HEK293T (cell line): ENCODE measurements at regions not wholly inside any gene's neighbourhood (a gene's known extent, or its start where the extent isn't known, plus 50 kb on each side); places are given as distances from the start of the nearest gene placed in this dataset.

Source experiments
- CTCF ChIA-PET: fragments of 350-600 bp; formaldehyde crosslinking; extraction: SDS; loops from one replicate; lab custom pipeline; 2021; ENCODE audit warnings: antibody characterized with exemption, inconsistent platforms; lab: Yijun Ruan, JAX
- POLR2A ChIA-PET: fragments of 350-600 bp; formaldehyde crosslinking; extraction: SDS; loops from one replicate; lab custom pipeline; 2020; ENCODE audit warnings: antibody characterized with exemption, inconsistent platforms; lab: Yijun Ruan, JAX
- DNase-seq: peaks from one replicate; pipeline ENCODE4 v3.0.0; 2012; ENCODE audit warnings: mixed read lengths; ENCODE audit errors: extremely low spot score
- ARNT ChIP-seq: fragments of 450-650 bp; IDR thresholded peaks from 2 replicates; pipeline ENCODE4 v1.6.1; 2017; ENCODE audit warnings: mild to moderate bottlenecking
- BHLHE40 ChIP-seq: fragments of 450-650 bp; IDR thresholded peaks from 2 replicates; pipeline ENCODE4 v1.6.1; 2016; ENCODE audit warnings: mild to moderate bottlenecking, moderate library complexity, borderline replicate concordance
- CTBP1 ChIP-seq: fragments of 450-650 bp; IDR thresholded peaks from 2 replicates; pipeline ENCODE4 v1.6.1; 2016; ENCODE audit warnings: borderline replicate concordance
- ELF4 ChIP-seq: fragments of 450-650 bp; IDR thresholded peaks from 2 replicates; pipeline ENCODE4 v1.6.1; 2017; ENCODE audit warnings: antibody characterized with exemption
- FOXA1 ChIP-seq: fragments of 450-650 bp; IDR thresholded peaks from 2 replicates; pipeline ENCODE4 v1.6.1; 2016; ENCODE audit warnings: mild to moderate bottlenecking
- FOXK2 ChIP-seq: fragments of 450-650 bp; IDR thresholded peaks from 2 replicates; pipeline ENCODE4 v1.6.1; 2016; ENCODE audit warnings: mild to moderate bottlenecking
- FOXM1 ChIP-seq: fragments of 450-650 bp; IDR thresholded peaks from 2 replicates; pipeline ENCODE4 v1.6.1; 2017; ENCODE audit warnings: mild to moderate bottlenecking, borderline replicate concordance
- HDGF ChIP-seq: fragments of 450-650 bp; IDR thresholded peaks from 2 replicates; pipeline ENCODE4 v1.6.1; 2017; ENCODE audit warnings: antibody characterized with exemption, borderline replicate concordance
- L3MBTL2 ChIP-seq: fragments of 450-650 bp; conservative IDR thresholded peaks from 2 replicates; pipeline ENCODE4 v1.6.1; 2016; ENCODE audit warnings: mild to moderate bottlenecking
- LEF1 ChIP-seq: fragments of 450-650 bp; IDR thresholded peaks from 2 replicates; pipeline ENCODE4 v1.6.1; 2017; ENCODE audit warnings: mild to moderate bottlenecking, borderline replicate concordance
- NFRKB ChIP-seq: fragments of 450-650 bp; IDR thresholded peaks from 2 replicates; pipeline ENCODE4 v1.6.1; 2016; ENCODE audit warnings: mild to moderate bottlenecking, moderate library complexity
- SP1 ChIP-seq: fragments of 450-650 bp; IDR thresholded peaks from 2 replicates; pipeline ENCODE4 v1.6.1; 2017
- SUZ12 ChIP-seq: fragments of 450-650 bp; IDR thresholded peaks from 2 replicates; pipeline ENCODE4 v1.6.1; 2016; ENCODE audit warnings: mild to moderate bottlenecking
- TARDBP ChIP-seq: fragments of 450-650 bp; IDR thresholded peaks from 2 replicates; pipeline ENCODE4 v1.6.1; 2016
- ZNF384 ChIP-seq: fragments of 450-650 bp; IDR thresholded peaks from 2 replicates; pipeline ENCODE4 v1.6.1; 2016
- TF ChIP-seq, protein P1 (sequence below): fragments of 450-650 bp; IDR thresholded peaks from 2 replicates; pipeline ENCODE4 v1.6.1; 2016

DNA sequence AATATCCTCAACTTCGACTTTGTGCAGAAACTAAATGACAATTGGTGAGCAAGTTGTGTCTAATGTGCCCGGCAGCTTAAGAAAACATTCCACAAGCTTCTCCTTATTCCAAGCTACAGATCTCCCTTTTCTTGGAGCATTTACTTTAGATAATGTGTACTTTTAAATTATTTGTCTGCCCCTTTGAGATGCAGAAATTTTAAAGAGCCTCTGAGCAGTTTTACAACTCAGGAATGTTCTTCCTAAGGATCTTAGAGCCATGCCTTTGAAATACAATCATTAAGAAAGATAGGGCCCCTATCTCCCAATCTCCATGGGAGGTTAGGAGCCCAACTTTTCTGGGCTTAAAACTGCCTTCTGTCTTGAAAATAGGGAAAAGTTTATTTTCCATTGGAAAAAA is 723.7 kb upstream of the COX7C start:
- no peak for TF ChIP-seq ZNF384
- TF ChIP-seq HDGF: no peak
- TF ChIP-seq, protein P1, sequence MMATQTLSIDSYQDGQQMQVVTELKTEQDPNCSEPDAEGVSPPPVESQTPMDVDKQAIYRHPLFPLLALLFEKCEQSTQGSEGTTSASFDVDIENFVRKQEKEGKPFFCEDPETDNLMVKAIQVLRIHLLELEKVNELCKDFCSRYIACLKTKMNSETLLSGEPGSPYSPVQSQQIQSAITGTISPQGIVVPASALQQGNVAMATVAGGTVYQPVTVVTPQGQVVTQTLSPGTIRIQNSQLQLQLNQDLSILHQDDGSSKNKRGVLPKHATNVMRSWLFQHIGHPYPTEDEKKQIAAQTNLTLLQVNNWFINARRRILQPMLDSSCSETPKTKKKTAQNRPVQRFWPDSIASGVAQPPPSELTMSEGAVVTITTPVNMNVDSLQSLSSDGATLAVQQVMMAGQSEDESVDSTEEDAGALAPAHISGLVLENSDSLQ: no peak
- no peak for TF ChIP-seq SUZ12
- TF ChIP-seq FOXA1: no peak
- no peak for TF ChIP-seq SP1
- no peak for TF ChIP-seq NFRKB
- TF ChIP-seq ELF4: no peak
- TF ChIP-seq FOXK2: no peak
- no peak for TF ChIP-seq FOXM1
- no peak for TF ChIP-seq CTBP1
- no peak for TF ChIP-seq TARDBP
- TF ChIP-seq LEF1: no peak
- CTCF ChIA-PET: no interaction called here
- POLR2A ChIA-PET: no interaction called here
- DNase-seq: no peak

DNA sequence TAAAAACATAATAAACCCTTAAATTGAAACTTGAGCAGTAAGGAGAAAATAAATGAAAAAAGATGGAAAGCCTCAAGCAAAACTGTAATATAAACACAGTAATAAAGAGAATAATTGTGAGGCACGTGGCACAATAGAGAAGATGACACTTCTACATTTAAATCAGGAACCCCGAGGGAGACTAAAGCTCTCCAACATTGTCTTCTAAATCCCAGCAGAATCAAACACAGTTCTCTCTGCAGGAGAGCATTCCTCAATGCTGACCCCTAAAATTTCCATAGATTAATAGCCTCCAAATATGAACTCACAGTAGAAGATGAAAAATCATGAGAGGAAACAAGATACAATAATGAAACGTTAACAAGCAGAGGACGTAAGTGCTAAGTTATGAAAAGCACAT is 721.2 kb upstream of the COX7C start:
- POLR2A ChIA-PET: no interaction called here

DNA sequence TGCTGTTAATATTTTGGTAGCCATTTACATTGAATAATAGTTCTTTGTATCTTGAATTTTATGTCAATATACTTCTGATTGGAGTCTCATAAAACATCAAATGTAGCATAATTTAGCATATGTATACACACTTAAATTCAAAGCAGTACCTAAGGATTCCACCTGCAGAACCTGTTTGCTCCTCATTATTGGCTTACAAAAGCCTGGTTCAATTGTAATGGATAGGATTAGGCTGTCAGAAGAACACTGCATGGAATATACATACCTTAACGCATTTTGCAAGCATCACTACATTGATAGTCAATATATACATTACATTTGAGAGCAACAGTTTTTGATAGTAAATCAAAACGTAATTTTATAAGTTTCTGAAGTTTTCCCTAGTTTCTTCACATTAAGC is 711.3 kb upstream of the COX7C start:
- TF ChIP-seq ZNF384 (no peak), FOXK2 (no peak), ARNT (no peak), FOXM1 (no peak), HDGF (no peak), TARDBP (no peak), SUZ12 (no peak), ELF4 (no peak), LEF1 (no peak), SP1 (no peak), CTBP1 (no peak), BHLHE40 (no peak), NFRKB (no peak), L3MBTL2 (no peak), FOXA1 (no peak)
- TF ChIP-seq, protein P1: no peak
- ChIA-PET CTCF (no interaction called here), POLR2A (no interaction called here)
- no peak for DNase-seq

More for the DNA sequence above, 721.2 kb upstream of the COX7C start:
- CTCF ChIA-PET: no interaction called here
- no peak for DNase-seq
- TF ChIP-seq, protein P1: no peak
- no peak for TF ChIP-seq L3MBTL2

DNA sequence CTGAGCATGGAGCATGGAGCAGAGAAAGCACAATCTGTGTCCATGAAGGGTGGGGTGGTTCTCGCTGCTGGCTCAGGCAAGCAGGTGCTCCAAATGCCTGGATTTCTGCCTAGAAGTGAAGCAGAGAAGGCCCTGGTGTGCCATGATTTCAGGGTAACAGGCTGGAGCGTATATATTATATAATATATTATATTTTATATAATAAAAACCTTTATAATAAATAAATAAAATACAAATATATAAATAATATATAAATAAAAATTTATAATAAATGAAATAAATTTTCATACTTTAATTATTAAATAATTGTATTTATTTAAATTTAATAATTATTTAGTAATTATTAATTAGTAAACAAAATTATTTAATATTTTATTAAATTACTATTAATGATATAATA is 707.4 kb upstream of the COX7C start:
- no peak for DNase-seq
- TF ChIP-seq HDGF: no peak
- no peak for TF ChIP-seq FOXK2
- TF ChIP-seq, protein P1: no peak
- no peak for TF ChIP-seq TARDBP
- no peak for TF ChIP-seq ELF4
- no peak for TF ChIP-seq CTBP1
- no peak for TF ChIP-seq NFRKB
- TF ChIP-seq ARNT: no peak
- no peak for TF ChIP-seq LEF1
- TF ChIP-seq FOXM1: no peak
- no peak for TF ChIP-seq L3MBTL2
- no peak for TF ChIP-seq ZNF384
- TF ChIP-seq SUZ12: no peak
- TF ChIP-seq BHLHE40: no peak
- CTCF ChIA-PET: no interaction called here
- POLR2A ChIA-PET: no interaction called here

DNA sequence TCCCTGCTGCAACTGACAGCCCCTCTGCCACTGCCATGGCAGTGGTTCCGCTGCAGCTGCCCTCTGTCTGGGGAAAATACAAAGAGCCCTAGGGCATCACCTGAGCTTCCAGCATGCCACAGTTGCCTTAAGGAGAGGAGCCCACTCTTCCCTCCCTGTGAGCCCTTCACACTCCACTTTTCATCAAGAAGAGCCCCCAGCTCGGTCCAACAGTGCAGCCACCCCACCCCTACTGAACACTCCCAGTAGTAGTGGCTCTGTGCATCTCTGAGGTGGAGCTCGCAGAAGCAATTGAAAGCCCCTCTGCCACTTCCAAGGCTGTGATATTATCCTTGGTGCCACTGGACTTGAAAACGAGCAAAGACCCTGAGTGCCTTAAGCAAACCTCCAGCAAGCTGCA is 696.8 kb upstream of the COX7C start:
- ChIA-PET POLR2A (no interaction called here), CTCF (no interaction called here)
- no peak for TF ChIP-seq SP1
- no peak for TF ChIP-seq ELF4
- no peak for TF ChIP-seq TARDBP
- no peak for TF ChIP-seq BHLHE40
- TF ChIP-seq HDGF: no peak
- no peak for TF ChIP-seq CTBP1
- no peak for TF ChIP-seq LEF1
- no peak for TF ChIP-seq NFRKB
- TF ChIP-seq L3MBTL2: no peak
- TF ChIP-seq FOXK2: no peak
- no peak for TF ChIP-seq ZNF384
- TF ChIP-seq FOXM1: no peak
- no peak for DNase-seq

DNA sequence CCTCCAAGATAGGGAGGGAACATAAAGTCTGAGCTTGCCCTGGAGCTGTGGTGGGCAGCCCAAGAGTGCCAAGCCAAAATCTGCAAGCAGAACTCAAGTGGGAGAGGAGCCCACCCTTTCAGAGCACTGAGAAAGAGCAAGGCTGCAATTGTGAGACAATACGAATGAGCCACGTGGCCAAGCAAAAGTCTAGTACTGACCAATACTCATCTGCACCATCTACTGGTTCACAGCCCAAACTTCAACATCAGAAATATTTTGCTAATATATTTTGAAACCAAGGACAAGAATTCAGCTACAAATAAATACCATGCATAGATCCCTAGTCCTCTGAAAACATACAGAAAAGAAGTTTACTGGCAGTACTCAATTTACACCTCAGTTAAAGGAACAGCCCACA is 696.2 kb upstream of the COX7C start:
- DNase-seq: no peak
- ChIA-PET POLR2A (no interaction called here), CTCF (no interaction called here)
- TF ChIP-seq, protein P1: no peak
- TF ChIP-seq ZNF384 (no peak), L3MBTL2 (no peak), BHLHE40 (no peak), LEF1 (no peak), ARNT (no peak), CTBP1 (no peak), SUZ12 (no peak), FOXK2 (no peak), FOXM1 (no peak), NFRKB (no peak), FOXA1 (no peak), HDGF (no peak), SP1 (no peak), ELF4 (no peak), TARDBP (no peak)
